ENCODE measurements at regions not wholly inside any gene's neighbourhood (a gene's known extent, or its start where the extent isn't known, plus 50 kb on each side); places are given as distances from the start of the nearest gene placed in this dataset.

- TF ChIP-seq, protein P1, sequence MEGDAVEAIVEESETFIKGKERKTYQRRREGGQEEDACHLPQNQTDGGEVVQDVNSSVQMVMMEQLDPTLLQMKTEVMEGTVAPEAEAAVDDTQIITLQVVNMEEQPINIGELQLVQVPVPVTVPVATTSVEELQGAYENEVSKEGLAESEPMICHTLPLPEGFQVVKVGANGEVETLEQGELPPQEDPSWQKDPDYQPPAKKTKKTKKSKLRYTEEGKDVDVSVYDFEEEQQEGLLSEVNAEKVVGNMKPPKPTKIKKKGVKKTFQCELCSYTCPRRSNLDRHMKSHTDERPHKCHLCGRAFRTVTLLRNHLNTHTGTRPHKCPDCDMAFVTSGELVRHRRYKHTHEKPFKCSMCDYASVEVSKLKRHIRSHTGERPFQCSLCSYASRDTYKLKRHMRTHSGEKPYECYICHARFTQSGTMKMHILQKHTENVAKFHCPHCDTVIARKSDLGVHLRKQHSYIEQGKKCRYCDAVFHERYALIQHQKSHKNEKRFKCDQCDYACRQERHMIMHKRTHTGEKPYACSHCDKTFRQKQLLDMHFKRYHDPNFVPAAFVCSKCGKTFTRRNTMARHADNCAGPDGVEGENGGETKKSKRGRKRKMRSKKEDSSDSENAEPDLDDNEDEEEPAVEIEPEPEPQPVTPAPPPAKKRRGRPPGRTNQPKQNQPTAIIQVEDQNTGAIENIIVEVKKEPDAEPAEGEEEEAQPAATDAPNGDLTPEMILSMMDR (IDR thresholded peaks at IDR 0.05): no peak
- TF ChIP-seq POLR2A (IDR thresholded peaks at IDR 0.05): no peak
Measured at GRCh38 chr14:101616202-101616601, 54.9 kb downstream of the DIO3 start.
